IPS-NIHi11 (cell line): ENCODE measurements at regions not wholly inside any gene's neighbourhood (a gene's known extent, or its start where the extent isn't known, plus 50 kb on each side); places are given as distances from the start of the nearest gene placed in this dataset.
"Not testable (repeated sequence)": the region's sequence is repeated elsewhere in the genome, so short reads cannot be mapped to it uniquely, and the experiment has no call there.

Experiments used
- DNase-seq: peaks from one replicate; pipeline ENCODE4 v3.0.0; 2012; ENCODE audit warnings: mixed read lengths, low spot score

GRCh38 chr10:42690449-42691360 lies 52.3 kb upstream of the ZNF33B start:
- DNase-seq: peak; percentile 10

DNA sequence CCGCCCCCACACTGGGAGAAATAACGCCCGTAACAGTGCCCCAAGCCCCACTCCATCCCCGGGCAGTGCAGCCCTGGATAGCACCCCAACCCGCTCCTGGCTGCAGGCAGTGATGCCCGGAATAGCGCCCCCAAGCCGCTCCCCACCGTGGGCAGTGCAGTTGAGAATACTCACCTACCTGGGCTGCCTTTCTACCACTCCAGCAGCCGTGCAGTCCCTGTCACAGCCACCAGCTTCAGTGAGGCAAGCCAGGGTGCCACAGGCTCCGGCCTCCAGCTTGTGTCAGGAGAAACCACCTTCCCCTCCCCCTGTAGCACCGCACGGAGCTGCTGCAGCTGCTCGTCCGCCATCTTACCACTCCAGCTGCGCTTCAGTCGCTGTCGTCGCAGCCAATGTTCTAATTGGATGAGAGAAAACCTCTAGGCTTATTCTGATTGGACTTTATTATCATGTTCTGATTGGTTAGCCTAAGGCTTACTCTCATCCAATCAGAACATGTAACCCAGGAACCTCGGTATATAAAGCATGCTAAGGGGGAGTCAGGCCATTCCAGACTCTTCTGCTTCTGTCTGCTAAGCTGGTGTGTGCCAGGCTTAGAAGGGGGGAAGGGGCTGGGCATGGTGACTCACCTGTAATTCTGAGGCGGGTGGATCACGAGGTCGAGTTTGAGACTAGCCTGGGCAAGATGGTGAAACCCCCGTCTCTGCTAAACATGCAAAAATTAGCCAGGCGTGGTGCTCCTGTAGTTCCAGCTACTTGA lies 53.2 kb upstream of the ZNF33B start:
- DNase-seq: peak; percentile 11

GRCh38 chr10:42697926-42698325 lies 59.6 kb upstream of the ZNF33B start:
- DNase-seq: no peak

GRCh38 chr10:42707234-42707633 lies 68.9 kb upstream of the ZNF33B start:
- no peak for DNase-seq

DNA sequence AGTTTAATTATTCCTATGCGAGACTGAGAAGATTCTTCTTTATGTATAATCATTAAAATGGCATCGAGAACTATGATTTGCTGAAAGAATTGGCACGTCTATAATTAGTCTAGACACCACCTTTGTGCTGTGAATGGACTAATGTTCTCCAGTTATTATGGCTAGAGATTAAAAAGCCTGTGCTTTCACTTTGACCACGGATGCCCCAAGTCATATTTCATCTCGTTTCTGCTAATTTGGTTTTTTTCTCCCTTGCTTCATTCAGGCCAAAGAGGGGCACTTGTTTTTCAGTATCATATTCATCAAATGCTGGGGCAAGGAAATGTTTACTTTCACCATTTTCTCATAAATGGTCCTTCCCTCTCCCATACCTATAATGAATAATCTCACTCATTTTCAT lies 63.3 kb upstream of the BMS1 start:
- not testable (repeated sequence) for DNase-seq

DNA sequence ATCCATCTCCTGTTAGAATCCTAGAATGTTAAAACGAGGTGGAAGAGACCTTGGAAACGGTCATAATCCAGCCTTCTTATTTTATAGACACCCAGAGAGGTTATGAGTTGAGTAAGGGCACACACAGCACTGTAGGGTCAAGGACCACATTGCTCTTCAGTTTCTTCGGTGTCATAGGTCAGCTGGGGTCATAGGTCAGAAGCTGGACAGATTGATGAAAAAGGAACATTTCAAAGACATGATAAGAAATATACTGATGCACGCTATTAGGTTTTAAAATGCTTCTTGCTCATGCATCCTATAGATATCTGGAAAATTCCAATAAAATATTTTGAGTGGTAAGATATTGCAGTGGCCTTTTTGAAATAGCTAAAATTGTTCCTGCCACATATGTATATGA lies 60.0 kb upstream of the BMS1 start:
- no peak for DNase-seq

- not testable (repeated sequence) for DNase-seq
Measured at GRCh38 chr10:42723549-42723948, 59.0 kb upstream of the BMS1 start.

GRCh38 chr10:42724660-42725059 lies 57.9 kb upstream of the BMS1 start:
- not testable (repeated sequence) for DNase-seq

- DNase-seq: no peak
Measured at GRCh38 chr10:42732266-42732665, 50.3 kb upstream of the BMS1 start.
